ENCODE measurements at regions not wholly inside any gene's neighbourhood (a gene's known extent, or its start where the extent isn't known, plus 50 kb on each side); places are given as distances from the start of the nearest gene placed in this dataset.
"Not testable (repeated sequence)": the region's sequence is repeated elsewhere in the genome, so short reads cannot be mapped to it uniquely, and the experiment has no call there.

DNA sequence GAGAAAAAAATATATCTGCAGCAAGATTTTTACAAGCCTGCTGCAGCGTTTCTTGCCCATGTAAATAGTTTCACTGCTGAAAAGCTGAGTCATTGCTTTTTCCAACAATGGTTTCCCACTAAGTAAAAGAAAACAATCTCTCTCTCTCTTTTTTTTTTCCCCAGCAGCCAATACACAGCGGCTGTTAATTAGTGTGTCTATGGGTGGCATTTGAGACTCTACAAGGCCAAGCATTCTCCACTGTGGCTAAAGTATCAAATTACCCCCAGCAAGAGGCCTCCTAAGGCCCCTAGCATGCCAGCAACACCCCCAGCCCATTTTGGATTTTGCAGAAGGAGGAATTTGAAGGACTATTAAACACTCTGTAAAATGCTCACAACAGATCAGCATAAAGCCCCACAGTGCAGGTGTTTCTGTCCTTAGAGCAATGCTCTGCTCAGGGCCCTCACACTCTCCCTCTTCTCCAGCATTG lies 837.4 kb downstream of the TRIML1 start:
- ATAC-seq (no peak), DNase-seq (no peak)
- H3K9me3 ChIP-seq, result no peaks in the 10 kb centered on the region
- no peak overlapping the region for H3K4me3 ChIP-seq
- no peaks in the 10 kb centered on the region for H3K27me3 ChIP-seq
- H3K27ac ChIP-seq, result no peak overlapping the region
- TF ChIP-seq, protein P1, sequence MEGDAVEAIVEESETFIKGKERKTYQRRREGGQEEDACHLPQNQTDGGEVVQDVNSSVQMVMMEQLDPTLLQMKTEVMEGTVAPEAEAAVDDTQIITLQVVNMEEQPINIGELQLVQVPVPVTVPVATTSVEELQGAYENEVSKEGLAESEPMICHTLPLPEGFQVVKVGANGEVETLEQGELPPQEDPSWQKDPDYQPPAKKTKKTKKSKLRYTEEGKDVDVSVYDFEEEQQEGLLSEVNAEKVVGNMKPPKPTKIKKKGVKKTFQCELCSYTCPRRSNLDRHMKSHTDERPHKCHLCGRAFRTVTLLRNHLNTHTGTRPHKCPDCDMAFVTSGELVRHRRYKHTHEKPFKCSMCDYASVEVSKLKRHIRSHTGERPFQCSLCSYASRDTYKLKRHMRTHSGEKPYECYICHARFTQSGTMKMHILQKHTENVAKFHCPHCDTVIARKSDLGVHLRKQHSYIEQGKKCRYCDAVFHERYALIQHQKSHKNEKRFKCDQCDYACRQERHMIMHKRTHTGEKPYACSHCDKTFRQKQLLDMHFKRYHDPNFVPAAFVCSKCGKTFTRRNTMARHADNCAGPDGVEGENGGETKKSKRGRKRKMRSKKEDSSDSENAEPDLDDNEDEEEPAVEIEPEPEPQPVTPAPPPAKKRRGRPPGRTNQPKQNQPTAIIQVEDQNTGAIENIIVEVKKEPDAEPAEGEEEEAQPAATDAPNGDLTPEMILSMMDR (IDR thresholded peaks at IDR 0.05), result no peak
- intact Hi-C loops (cut with DNase I), result no loop called here
- WGBS, 2 donors, result 14 to 15% methylated on average over 2 of the region's 2 CpGs
- H3K36me3 ChIP-seq, result no peaks in the 10 kb centered on the region
- H3K4me1 ChIP-seq, result peaks cover 0 to 4% (median 0%) of the 10 kb centered on the region in 9 donors

DNA sequence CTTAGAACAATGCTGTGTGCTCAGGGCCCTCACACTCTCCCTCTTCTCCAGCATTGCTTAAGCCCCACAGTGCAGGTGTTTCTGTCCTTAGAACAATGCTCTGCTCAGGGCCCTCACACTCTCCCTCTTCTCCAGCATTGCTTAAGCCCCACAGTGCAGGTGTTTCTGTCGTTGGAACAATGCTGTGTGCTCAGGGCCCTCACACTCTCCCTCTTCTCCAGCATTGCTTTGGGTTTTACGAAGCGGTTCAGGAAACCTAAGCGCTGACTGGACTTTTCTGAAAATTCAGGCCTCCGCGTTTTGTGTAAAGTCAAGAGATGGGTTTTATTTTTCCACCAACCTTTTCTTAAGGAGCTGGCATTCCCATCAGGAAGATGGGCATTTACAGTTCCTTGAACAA lies 838.0 kb downstream of the TRIML1 start:
- intact Hi-C loops (cut with DNase I); H3K9me3 ChIP-seq; H3K27ac ChIP-seq; H3K4me1 ChIP-seq; H3K4me3 ChIP-seq; H3K27me3 ChIP-seq; DNase-seq; ATAC-seq; H3K36me3 ChIP-seq: not testable (repeated sequence)
- 82% methylated on average over 6 of the region's 6 CpGs for WGBS, 2 donors

DNA sequence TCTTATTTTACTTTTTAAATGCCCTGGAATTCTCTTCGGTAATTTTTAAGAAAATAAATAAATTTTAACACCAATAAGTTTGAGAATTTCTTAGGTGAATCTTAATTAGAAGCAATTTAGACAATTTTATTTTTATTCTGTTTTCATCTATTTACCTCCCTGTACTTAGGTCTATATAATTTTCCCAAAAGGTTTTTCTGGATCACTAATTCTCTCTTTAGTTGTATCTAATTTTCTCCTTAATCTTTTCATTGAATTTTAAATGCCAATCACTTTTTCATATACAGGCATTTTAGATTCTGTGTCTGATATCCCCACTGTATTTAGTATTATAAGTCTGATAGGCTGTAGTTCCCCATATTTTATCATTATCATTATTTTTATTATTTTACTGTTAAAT lies 845.3 kb downstream of the TRIML1 start:
- Histone ChIP-seq H3K4me3 (no peak overlapping the region), H3K4me1 (no peaks in the 10 kb centered on the region), H3K27ac (no peak overlapping the region), H3K27me3 (no peaks in the 10 kb centered on the region), H3K36me3 (no peaks in the 10 kb centered on the region), H3K9me3 (peaks cover 0 to 19% (median 11%) of the 10 kb centered on the region in 11 donors)
- no peak for ATAC-seq
- WGBS, 2 donors, result 79 to 90% methylated on average over 1 of the region's 1 CpG
- TF ChIP-seq, protein P1 (IDR thresholded peaks at IDR 0.05), result no peak
- DNase-seq, result no peak
- intact Hi-C loops (cut with DNase I), result no loop called here

DNA sequence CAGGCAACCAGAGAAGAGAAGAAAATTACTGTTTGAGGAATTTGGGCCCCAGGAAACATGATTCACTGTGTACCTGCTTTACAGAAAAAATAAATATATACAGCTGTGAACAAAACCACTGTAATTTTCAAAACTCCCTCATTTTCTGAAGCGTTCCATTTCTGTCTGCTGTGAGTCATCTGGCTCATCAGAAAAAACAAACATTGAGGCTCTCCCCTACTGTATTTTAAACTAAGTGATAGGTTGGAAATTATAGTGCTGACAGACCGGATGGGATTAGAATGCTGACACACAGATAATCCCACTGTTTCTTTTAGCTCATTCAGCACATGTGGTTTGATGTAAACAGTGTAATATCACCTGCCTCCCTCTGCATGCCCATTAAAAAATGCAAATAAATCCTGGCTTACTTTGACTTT lies 847.0 kb downstream of the TRIML1 start:
- TF ChIP-seq, protein P1 (IDR thresholded peaks at IDR 0.05), result no peak
- no peaks in the 10 kb centered on the region for H3K4me1 ChIP-seq
- peaks cover 0 to 19% (median 11%) of the 10 kb centered on the region in 11 donors for H3K9me3 ChIP-seq
- ATAC-seq (no peak), DNase-seq (no peak)
- intact Hi-C loops (cut with DNase I), result no loop called here
- no peaks in the 10 kb centered on the region for H3K27me3 ChIP-seq
- no peak overlapping the region for H3K27ac ChIP-seq
- no peaks in the 10 kb centered on the region for H3K36me3 ChIP-seq
- WGBS, 2 donors, result 59 to 65% methylated on average over 2 of the region's 2 CpGs
- H3K4me3 ChIP-seq, result no peak overlapping the region

DNA sequence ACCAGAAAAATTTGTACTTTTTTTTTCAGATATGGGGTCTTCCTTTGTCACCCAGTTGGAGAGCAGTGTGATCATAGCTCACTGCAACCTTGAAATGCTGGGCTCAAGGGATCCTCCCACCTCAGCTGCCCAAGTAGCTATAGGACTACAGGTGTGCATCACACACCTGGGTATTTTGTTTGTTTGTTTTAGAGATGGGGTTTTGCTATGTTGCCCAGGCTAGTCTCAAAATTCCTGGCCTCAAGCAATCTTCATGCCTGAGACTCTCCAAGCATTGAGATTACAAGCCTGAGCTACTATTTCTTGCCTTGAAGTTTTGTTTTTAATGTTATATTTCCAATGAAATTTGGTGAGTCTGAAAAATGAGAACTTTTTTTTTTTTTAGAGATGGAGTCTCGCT lies 847.8 kb downstream of the TRIML1 start:
- TF ChIP-seq, protein P1 (IDR thresholded peaks at IDR 0.05), result no peak
- H3K27me3 ChIP-seq, result no peaks in the 10 kb centered on the region
- no peak overlapping the region for H3K27ac ChIP-seq
- no peak for DNase-seq
- WGBS, 2 donors, result 93 to 100% methylated on average over 1 of the region's 1 CpG
- no peaks in the 10 kb centered on the region for H3K4me1 ChIP-seq
- no peak overlapping the region for H3K4me3 ChIP-seq
- ATAC-seq, result no peak
- H3K9me3 ChIP-seq, result peaks cover 0 to 19% (median 11%) of the 10 kb centered on the region in 11 donors
- H3K36me3 ChIP-seq, result no peaks in the 10 kb centered on the region
- intact Hi-C loops (cut with DNase I), result no loop called here
